B cell (primary cell): ENCODE measurements at regions not wholly inside any gene's neighbourhood (a gene's known extent, or its start where the extent isn't known, plus 50 kb on each side); places are given as distances from the start of the nearest gene placed in this dataset.

Source experiments
- ATAC-seq: fragments of 200-7000 bp; cut with Tn5 transposase; one replicate; pipeline ENCODE4 v1.10.0; 2021; ENCODE audit warnings: low read depth, mild to moderate bottlenecking, moderate number of reproducible peaks, moderate library complexity
- CTCF ChIA-PET: fragments of 350-600 bp; sonication (Branson Sonifier 250); formaldehyde crosslinking; loops from one replicate; lab custom pipeline; 2021; ENCODE audit warnings: antibody characterized with exemption, inconsistent platforms; lab: Charles Lee
- POLR2A ChIA-PET: fragments of 350-600 bp; sonication (Branson Sonifier 250); formaldehyde crosslinking; loops from one replicate; lab custom pipeline; 2021; ENCODE audit warnings: antibody characterized with exemption; lab: Charles Lee
- DNase-seq: peaks from one replicate; pipeline ENCODE4 v3.0.0; 2013
- H2AFZ ChIP-seq: 2 replicates; pipeline ENCODE4 v1.6.1; 2012; ENCODE audit warnings: mild to moderate bottlenecking, low read depth, low read length; ENCODE audit not compliant: insufficient read depth, poor library complexity, severe bottlenecking
- H3K27ac ChIP-seq, 2 donors: 1 replicate in 1 of 2; 2 replicates in 1 of 2; pipeline ENCODE4 v1.5.1; 2012 to 2013; ENCODE audit warnings: low read length in 2 of 2, mild to moderate bottlenecking in 2 of 2, moderate library complexity in 1 of 2
- H3K27me3 ChIP-seq, 4 experiments: fragments of 200-600 bp in 1 of 4; sonication (generic) in 1 of 4; replicated peaks in 1 of 4; 1 replicate in 2 of 4; 2 replicates in 2 of 4; pipeline versions ENCODE4 v1.6.1 to v1.7.0; 2013 to 2016; ENCODE audit warnings: low read length in 3 of 4, mild to moderate bottlenecking in 2 of 4, mixed read lengths in 1 of 4, moderate library complexity in 1 of 4; ENCODE audit not compliant: insufficient read depth in 4 of 4, control insufficient read depth in 3 of 4; ENCODE audit errors: control extremely low read depth in 1 of 4
- H3K36me3 ChIP-seq, 2 experiments: replicated peaks in 1 of 2; 1 replicate in 1 of 2; 2 replicates in 1 of 2; pipeline versions ENCODE4 v1.6.1 to v1.7.1; 2013; ENCODE audit warnings: low read length in 1 of 2; ENCODE audit not compliant: insufficient read depth in 2 of 2, control insufficient read depth in 1 of 2; ENCODE audit errors: control extremely low read depth in 1 of 2, extremely low read depth in 1 of 2
- H3K4me1 ChIP-seq, 2 donors: fragments of 200-600 bp in 1 of 2; sonication (generic) in 1 of 2; 1 replicate in 1 of 2; 2 replicates in 1 of 2; pipeline versions ENCODE4 v1.5.1 to v1.6.1; 2013 to 2017; ENCODE audit warnings: low read length in 2 of 2; ENCODE audit not compliant: control insufficient read depth in 2 of 2, insufficient read depth in 2 of 2
- H3K4me2 ChIP-seq: replicated peaks from 2 replicates; pipeline ENCODE3; 2012; ENCODE audit warnings: mild to moderate bottlenecking, low read depth, low read length; ENCODE audit not compliant: poor library complexity, severe bottlenecking
- H3K4me3 ChIP-seq, 5 experiments: fragments of 200-600 bp in 1 of 5; sonication (generic) in 1 of 5; 1 replicate in 3 of 5; 2 replicates in 2 of 5; pipeline versions ENCODE4 v1.5.1 to v1.7.0; 2011 to 2016; ENCODE audit warnings: low read length in 4 of 5, mild to moderate bottlenecking in 4 of 5, low read depth in 2 of 5, control low read depth in 1 of 5, moderate library complexity in 1 of 5; ENCODE audit not compliant: insufficient read depth in 1 of 5; ENCODE audit errors: control extremely low read depth in 1 of 5, extremely low read depth in 1 of 5
- H3K79me2 ChIP-seq: fragments of 200-600 bp; sonication (generic); one replicate; pipeline ENCODE4 v1.6.0; 2016; ENCODE audit warnings: low read length; ENCODE audit not compliant: control insufficient read depth, insufficient read depth
- H3K9ac ChIP-seq: fragments of 200-600 bp; sonication (generic); 2 replicates; pipeline ENCODE4 v1.6.1; 2017; ENCODE audit warnings: mild to moderate bottlenecking, low read length, moderate library complexity
- H3K9me3 ChIP-seq, 3 donors: one replicate each; pipeline versions ENCODE4 v1.6.1 to v1.7.1; 2013; ENCODE audit warnings: low read length in 2 of 3; ENCODE audit not compliant: control insufficient read depth in 2 of 3, insufficient read depth in 1 of 3; ENCODE audit errors: control extremely low read depth in 1 of 3
- H4K20me1 ChIP-seq: 2 replicates; pipeline ENCODE4 v1.6.0; 2012; ENCODE audit warnings: mild to moderate bottlenecking, low read length; ENCODE audit not compliant: insufficient read depth, control insufficient read depth, poor library complexity, severe bottlenecking
- H3K27ac Mint-ChIP-seq: one replicate; pipeline ENCODE4 v1.8.0; 2021; ENCODE audit warnings: mixed read lengths
- H3K27me3 Mint-ChIP-seq: one replicate; pipeline ENCODE4 v1.8.0; 2021; ENCODE audit warnings: mixed read lengths
- H3K4me1 Mint-ChIP-seq: one replicate; pipeline ENCODE4 v1.8.0; 2021; ENCODE audit warnings: mixed read lengths
- H3K4me3 Mint-ChIP-seq: one replicate; pipeline ENCODE4 v1.8.0; 2021; ENCODE audit warnings: mixed read lengths
- H3K9me3 Mint-ChIP-seq: one replicate; pipeline ENCODE4 v1.8.0; 2022; ENCODE audit warnings: mixed read lengths; ENCODE audit not compliant: insufficient read depth
- EZH2 ChIP-seq: IDR thresholded peaks from 2 replicates; pipeline ENCODE4 v1.6.1; 2012; ENCODE audit warnings: borderline replicate concordance, low read depth, mild to moderate bottlenecking, moderate library complexity, low read length; ENCODE audit not compliant: insufficient read depth, poor library complexity, severe bottlenecking
- WGBS: methylation state at CpG from one replicate; pipeline ENCODE4 v1.1.5; 2013; ENCODE audit warnings: missing lambda C conversion rate; ENCODE audit not compliant: insufficient coverage; 5-methylcytosine and 5-hydroxymethylcytosine counted together
- intact Hi-C: fragments of 100-400 bp; cut with micrococcal nuclease; formaldehyde crosslinking; loops from one replicate; pipeline ENCODE4 v1.10.0; 2022
- TF ChIP-seq, protein P1 (sequence below): fragments of 200-600 bp; IDR thresholded peaks from one replicate; pipeline ENCODE4 v1.8.0; 2022; ENCODE audit warnings: antibody characterized with exemption, mild to moderate bottlenecking

GRCh38 chr4:134812611-134813010, 611.0 kb upstream of the PABPC4L start:
- no peak for DNase-seq
- H4K20me1 ChIP-seq, result no peaks in the 10 kb centered on the region
- no peaks in the 10 kb centered on the region for H3K4me1 ChIP-seq
- no peak overlapping the region for H3K27ac ChIP-seq
- no peaks in the 10 kb centered on the region for H3K27me3 ChIP-seq
- no peak overlapping the region for H3K4me3 ChIP-seq
- H3K27me3 Mint-ChIP-seq, result no peaks in the 10 kb centered on the region
- H3K36me3 ChIP-seq, result no peaks in the 10 kb centered on the region
- H3K4me2 ChIP-seq, result no peak overlapping the region
- no peak for ATAC-seq
- H3K27ac Mint-ChIP-seq, result no peak overlapping the region
- CTCF ChIA-PET, result no interaction called here
- no peak overlapping the region for H3K4me3 Mint-ChIP-seq
- POLR2A ChIA-PET, result no interaction called here
- H3K9me3 ChIP-seq, result peaks cover 0 to 8% (median 0%) of the 10 kb centered on the region in 3 donors
- peaks cover 4% of the 10 kb centered on the region for H3K9me3 Mint-ChIP-seq
- TF ChIP-seq, protein P1, sequence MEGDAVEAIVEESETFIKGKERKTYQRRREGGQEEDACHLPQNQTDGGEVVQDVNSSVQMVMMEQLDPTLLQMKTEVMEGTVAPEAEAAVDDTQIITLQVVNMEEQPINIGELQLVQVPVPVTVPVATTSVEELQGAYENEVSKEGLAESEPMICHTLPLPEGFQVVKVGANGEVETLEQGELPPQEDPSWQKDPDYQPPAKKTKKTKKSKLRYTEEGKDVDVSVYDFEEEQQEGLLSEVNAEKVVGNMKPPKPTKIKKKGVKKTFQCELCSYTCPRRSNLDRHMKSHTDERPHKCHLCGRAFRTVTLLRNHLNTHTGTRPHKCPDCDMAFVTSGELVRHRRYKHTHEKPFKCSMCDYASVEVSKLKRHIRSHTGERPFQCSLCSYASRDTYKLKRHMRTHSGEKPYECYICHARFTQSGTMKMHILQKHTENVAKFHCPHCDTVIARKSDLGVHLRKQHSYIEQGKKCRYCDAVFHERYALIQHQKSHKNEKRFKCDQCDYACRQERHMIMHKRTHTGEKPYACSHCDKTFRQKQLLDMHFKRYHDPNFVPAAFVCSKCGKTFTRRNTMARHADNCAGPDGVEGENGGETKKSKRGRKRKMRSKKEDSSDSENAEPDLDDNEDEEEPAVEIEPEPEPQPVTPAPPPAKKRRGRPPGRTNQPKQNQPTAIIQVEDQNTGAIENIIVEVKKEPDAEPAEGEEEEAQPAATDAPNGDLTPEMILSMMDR, result no peak
- no peak for TF ChIP-seq EZH2
- H3K9ac ChIP-seq, result no peak overlapping the region
- WGBS, result no CpG with 5 or more reads among the region's 3 CpGs
- H2AFZ ChIP-seq, result no peak overlapping the region
- H3K79me2 ChIP-seq, result no peaks in the 10 kb centered on the region
- H3K4me1 Mint-ChIP-seq, result no peaks in the 10 kb centered on the region
- intact Hi-C loops, result no loop called here

DNA sequence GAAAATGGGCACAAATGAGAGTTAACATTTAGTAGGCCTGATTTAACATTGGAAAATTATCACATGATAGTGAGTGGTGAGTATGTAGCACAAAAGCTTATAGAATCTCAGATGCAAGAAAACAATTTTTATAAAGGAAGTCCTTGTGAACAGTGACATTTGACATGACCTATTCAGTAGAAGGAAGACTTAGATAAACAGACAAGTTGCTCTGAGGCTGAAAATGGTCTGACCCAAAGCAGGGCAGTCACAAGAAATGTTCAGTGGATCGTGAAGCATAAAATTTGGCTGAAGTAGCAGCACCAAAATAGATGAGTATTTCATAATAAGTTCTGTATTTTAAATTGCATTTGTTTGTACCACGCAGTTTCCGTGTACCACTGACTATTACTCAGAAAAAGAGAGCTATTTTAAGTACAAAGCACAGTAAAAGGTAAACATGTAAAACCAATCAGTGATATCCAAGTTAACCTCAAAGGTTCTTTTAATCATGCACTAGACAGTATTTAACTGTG, 605.7 kb upstream of the PABPC4L start:
- H3K4me3 Mint-ChIP-seq, result no peak overlapping the region
- no peaks in the 10 kb centered on the region for H3K9me3 ChIP-seq
- no peaks in the 10 kb centered on the region for H3K4me1 ChIP-seq
- TF ChIP-seq, protein P1, result no peak
- no peak for TF ChIP-seq EZH2
- no peak overlapping the region for H3K4me2 ChIP-seq
- H3K27ac ChIP-seq, result no peak overlapping the region
- CTCF ChIA-PET, result no interaction called here
- no peaks in the 10 kb centered on the region for H3K27me3 ChIP-seq
- H3K36me3 ChIP-seq, result no peaks in the 10 kb centered on the region
- intact Hi-C loops, result no loop called here
- H3K27ac Mint-ChIP-seq, result no peak overlapping the region
- DNase-seq, result no peak
- POLR2A ChIA-PET, result no interaction called here
- no peaks in the 10 kb centered on the region for H3K27me3 Mint-ChIP-seq
- no CpG with 5 or more reads among the region's 3 CpGs for WGBS
- no peak overlapping the region for H3K9ac ChIP-seq
- no peaks in the 10 kb centered on the region for H4K20me1 ChIP-seq
- no peaks in the 10 kb centered on the region for H3K4me1 Mint-ChIP-seq
- H3K9me3 Mint-ChIP-seq, result peaks cover 2% of the 10 kb centered on the region
- no peak overlapping the region for H3K4me3 ChIP-seq
- H3K79me2 ChIP-seq, result no peaks in the 10 kb centered on the region
- ATAC-seq, result no peak
- H2AFZ ChIP-seq, result no peak overlapping the region
